HG02759 (cell line): ENCODE measurements at regions not wholly inside any gene's neighbourhood (a gene's known extent, or its start where the extent isn't known, plus 50 kb on each side); places are given as distances from the start of the nearest gene placed in this dataset.

Source experiments
- ATAC-seq: cut with Tn5 transposase; IDR thresholded peaks from one replicate; pipeline ENCODE4 v1.9.1; 2021; ENCODE audit warnings: mild to moderate bottlenecking, moderate library complexity; ENCODE audit not compliant: unreplicated experiment

GRCh38 chr15:62950462-62950931 lies 92.0 kb upstream of the TPM1 start:
- no peak for ATAC-seq

DNA sequence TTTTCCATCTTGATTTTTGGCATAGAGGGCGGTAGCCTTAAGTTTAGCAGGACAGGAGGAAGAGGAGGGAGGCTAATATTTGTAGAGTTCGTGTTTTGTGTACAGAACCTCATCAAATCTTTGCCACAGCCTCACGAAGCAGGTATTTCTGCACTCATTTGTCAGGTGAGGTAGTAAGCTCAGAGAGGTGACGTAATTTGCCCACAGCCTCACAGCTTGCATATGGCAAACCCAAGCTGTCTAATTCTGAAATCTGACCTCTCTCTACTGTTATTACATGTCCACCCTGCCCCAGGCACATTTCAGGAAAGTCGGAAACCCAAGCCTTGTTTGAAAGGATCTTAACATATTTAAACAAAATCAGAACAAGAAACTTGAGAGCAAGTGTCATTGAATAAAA lies 91.1 kb upstream of the TPM1 start:
- ATAC-seq, result no peak

DNA sequence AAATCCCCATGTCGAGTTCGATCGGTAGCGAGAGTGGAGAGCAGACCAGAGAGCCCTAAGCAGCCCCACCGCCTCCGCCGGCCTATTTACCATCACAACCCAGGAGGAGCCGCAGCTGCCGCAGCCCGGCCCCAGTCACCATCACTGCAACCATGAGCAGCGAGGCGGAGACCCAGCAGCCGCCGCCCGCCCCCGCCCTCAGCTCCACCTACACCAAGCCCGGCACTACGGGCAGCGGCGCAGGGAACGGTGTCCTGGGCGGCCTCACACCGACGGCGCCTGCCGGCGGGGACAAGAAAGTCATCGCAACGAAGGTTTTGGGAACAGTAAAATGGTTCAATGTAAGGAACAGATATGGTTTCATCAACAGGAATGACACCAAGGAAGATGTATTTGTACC lies 89.5 kb upstream of the TPM1 start:
- no peak for ATAC-seq

DNA sequence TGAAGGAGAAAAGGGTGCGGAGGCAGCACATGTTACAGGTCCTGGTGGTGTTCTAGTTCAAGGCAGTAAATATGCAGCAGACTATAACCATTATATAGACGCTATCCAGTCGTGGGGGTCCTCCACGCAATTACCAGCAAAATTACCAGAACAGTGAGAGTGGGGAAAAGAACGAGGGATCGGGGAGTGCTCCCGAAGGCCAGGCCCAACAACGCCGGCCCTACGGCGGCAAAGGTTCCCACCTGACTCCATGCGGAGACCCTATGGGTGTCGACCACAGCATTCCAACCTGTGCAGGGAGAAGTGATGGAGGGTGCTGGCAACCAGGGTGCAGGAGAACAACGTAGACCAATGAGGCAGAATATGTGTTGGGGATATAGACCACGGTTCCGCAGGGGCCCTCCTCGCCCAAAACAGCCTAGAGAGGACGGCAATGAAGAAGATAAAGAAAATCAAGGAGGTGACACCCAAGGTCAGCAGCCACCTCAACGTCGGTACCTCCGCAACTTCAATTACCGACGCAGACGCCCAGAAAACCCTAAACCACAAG lies 89.0 kb upstream of the TPM1 start:
- ATAC-seq, result no peak

- no peak for ATAC-seq
Observed at GRCh38 chr15:62957130-62957529, 85.4 kb upstream of the TPM1 start.

- no peak for ATAC-seq
Observed at GRCh38 chr15:62958528-62959363, 83.8 kb upstream of the TPM1 start.

DNA sequence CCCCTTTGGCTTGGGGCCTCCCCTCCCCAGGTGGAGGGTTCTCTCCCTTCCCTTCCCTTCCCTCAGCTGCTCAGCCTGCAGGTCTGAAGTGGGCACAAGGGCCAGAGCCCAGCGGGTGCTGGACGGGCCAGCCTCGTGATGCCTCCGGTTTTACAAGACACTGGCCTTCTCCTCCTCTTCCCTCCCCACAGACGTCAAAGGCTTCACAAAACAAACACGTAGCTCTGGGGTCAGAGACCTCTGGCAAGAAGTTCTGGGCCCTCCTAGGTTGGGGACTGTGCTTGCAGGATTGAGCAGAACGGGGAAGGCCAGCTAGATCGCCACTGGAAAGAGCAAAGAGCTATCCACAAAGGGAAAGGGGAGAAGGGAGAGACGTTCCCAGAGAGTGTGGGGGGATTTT lies 81.4 kb upstream of the TPM1 start:
- no peak for ATAC-seq

DNA sequence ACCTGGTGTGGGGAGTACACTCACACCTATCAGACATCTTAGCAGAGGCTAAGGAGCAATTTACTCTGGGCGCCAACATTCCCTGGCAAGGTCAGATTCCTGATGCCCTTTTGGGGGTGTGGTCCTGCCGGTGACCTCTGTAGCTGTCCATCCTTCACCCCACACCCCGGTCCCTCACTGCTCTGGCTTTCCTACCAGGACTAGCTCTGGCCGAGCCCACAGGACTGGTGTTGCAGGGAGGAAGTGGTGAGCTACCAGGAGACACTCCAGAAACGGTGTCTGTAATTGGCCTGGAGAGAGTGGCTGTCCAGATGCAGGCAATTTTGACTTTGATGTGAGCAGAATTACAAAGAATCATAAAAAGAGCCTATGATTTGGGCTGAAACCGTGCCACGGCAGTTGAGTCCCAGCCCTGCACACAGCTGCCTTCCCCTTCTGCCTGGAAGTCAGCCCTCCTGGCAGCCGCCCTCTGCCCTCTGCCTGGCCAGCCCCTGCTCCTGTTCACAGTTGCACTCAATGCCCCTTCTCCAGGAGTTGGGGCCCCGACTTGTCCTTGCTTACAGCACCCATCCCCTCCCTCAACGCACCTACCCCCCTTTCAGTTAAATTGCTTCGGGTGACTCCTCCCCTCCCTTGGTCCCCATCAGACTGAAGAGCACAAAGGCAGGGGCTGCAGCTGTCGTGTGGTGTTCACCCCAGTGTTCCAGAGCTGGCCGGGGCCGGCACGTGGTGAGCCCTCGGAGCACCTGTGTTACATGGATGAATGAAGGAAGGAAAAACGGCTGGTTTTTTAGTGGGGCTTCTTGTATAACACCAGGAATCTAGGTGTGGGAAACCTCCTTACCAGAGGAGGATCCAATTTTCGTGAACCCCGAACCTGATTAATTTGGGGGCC lies 80.2 kb upstream of the TPM1 start:
- no peak for ATAC-seq

DNA sequence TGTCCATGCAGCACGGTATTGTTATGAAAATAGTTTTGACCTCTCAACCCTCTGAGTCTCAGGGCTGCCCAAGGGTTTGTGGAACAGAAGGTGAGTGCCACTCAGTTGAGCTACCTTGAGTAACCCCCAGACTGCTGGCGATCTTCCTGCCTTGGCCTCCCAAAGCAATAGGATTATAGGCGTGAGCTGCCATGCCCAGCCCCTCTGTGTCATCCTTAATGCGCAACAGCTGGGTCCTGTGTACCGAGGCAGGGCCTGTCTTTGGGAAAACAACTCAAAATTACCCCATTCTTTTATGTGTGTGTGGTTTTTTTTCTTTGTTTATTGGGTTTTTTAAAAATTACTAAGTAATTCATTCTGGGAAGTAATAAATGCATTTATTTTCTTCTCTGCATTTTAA lies 78.3 kb upstream of the TPM1 start:
- no peak for ATAC-seq

GRCh38 chr15:62966294-62967078 lies 76.1 kb upstream of the TPM1 start:
- ATAC-seq, result no peak

- no peak for ATAC-seq
Observed at GRCh38 chr15:62968699-62969098, 73.8 kb upstream of the TPM1 start.

GRCh38 chr15:62969442-62970089 lies 73.0 kb upstream of the TPM1 start:
- ATAC-seq, result no peak

- ATAC-seq, result no peak
Observed at GRCh38 chr15:62972814-62973213, 69.7 kb upstream of the TPM1 start.

- ATAC-seq, result no peak
Observed at GRCh38 chr15:62975515-62975914, 67.0 kb upstream of the TPM1 start.

- ATAC-seq, result no peak
Observed at GRCh38 chr15:62976301-62976881, 66.2 kb upstream of the TPM1 start.

GRCh38 chr15:62977952-62978811 lies 64.4 kb upstream of the TPM1 start:
- no peak for ATAC-seq

GRCh38 chr15:62979252-62979651 lies 63.3 kb upstream of the TPM1 start:
- ATAC-seq, result no peak

DNA sequence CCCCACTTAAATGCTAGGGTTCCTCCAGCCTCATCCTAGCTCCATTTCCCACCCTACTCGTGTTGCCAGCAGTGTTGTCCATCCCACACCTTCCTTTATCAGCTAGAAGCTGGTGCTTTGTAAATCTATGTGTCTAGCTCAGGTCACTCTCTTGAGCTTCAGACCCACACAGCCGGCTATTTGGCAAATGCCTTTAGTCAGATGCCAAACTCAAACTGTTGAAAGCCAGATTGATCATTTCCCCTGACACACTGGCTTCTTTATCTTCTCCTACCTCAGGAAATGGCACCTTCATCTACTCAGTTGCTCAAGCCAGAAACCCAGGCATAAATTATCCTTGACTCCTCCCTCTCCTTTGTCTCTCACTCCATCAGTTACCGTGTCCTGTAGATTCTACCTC lies 61.5 kb upstream of the TPM1 start:
- ATAC-seq, result no peak

GRCh38 chr15:62983956-62984355 lies 58.6 kb upstream of the TPM1 start:
- ATAC-seq, result no peak
